ENCODE measurements at regions not wholly inside any gene's neighbourhood (a gene's known extent, or its start where the extent isn't known, plus 50 kb on each side); places are given as distances from the start of the nearest gene placed in this dataset.

DNA sequence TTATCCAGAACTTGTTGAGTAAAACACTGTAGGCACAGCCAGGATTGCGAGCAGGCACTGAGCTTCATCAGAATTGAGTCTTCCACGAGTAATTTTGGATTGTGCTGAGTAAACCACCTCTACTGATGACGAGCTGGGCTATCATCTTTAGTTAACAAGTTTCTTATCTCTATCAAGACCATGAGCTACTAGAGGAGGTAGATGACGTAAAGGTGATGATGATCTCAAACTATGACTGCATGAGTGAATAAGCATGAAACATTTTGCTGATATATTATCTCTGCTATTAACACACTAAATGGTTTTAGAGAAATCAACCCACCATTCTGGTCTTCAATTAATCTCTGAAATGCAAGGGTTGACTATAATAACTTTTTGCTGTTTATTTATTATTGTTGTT lies 506.0 kb downstream of the GBE1 start:
- ATAC-seq: no peak
- in situ Hi-C loops (cut with MboI): no loop called here
- Histone ChIP-seq H3K4me2 (ENCODE audit: insufficient read depth, low read length) (no peak overlapping the region), H3K9me1 (ENCODE audit: control insufficient read depth, insufficient read depth, low read length) (no peaks in the 10 kb centered on the region), H3K9ac (ENCODE audit: insufficient read depth in 1 of 2, low read depth in 2 of 2, low read length in 2 of 2) (no peak overlapping the region), H4K20me1 (replicated peaks; ENCODE audit: control insufficient read depth, insufficient read depth, low read length) (no peaks in the 10 kb centered on the region), H3K27me3 (ENCODE audit: control insufficient read depth in 2 of 2, insufficient read depth in 2 of 2, low read length in 2 of 2) (no peaks in the 10 kb centered on the region), H2AFZ (ENCODE audit: low read depth, low read length) (no peak overlapping the region), H3K27ac (ENCODE audit: extremely low read depth, low read depth, low read length) (no peak overlapping the region), H3K4me3 (no peak overlapping the region), H3K36me3 (ENCODE audit: control insufficient read depth, insufficient read depth, low read length) (no peaks in the 10 kb centered on the region), H3K79me2 (ENCODE audit: control insufficient read depth, insufficient read depth, low read length) (no peaks in the 10 kb centered on the region), H3K9me3 (replicated peaks; ENCODE audit: control insufficient read depth, insufficient read depth, low read depth, low read length) (no peaks in the 10 kb centered on the region), H3K4me1 (replicated peaks in 1 of 2; ENCODE audit: control insufficient read depth in 2 of 2, insufficient read depth in 2 of 2, low read length in 2 of 2) (no peaks in the 10 kb centered on the region)
- POLR2A ChIA-PET: no interaction called here
- intact Hi-C loops (cut with micrococcal nuclease): no loop called here
- BruUV-seq (replicated peaks): no TSS peak
- CTCF ChIA-PET (ENCODE audit: low intra/inter-chr PET ratio): no interaction called here
- TF ChIP-seq, protein P1, sequence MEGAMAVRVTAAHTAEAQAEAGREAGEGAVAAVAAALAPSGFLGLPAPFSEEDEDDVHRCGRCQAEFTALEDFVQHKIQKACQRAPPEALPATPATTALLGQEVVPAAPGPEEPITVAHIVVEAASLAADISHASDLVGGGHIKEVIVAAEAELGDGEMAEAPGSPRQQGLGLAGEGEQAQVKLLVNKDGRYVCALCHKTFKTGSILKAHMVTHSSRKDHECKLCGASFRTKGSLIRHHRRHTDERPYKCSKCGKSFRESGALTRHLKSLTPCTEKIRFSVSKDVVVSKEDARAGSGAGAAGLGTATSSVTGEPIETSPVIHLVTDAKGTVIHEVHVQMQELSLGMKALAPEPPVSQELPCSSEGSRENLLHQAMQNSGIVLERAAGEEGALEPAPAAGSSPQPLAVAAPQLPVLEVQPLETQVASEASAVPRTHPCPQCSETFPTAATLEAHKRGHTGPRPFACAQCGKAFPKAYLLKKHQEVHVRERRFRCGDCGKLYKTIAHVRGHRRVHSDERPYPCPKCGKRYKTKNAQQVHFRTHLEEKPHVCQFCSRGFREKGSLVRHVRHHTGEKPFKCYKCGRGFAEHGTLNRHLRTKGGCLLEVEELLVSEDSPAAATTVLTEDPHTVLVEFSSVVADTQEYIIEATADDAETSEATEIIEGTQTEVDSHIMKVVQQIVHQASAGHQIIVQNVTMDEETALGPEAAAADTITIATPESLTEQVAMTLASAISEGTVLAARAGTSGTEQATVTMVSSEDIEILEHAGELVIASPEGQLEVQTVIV (CRISPR knock-in tag; IDR thresholded peaks at IDR 0.05; ENCODE audit: borderline replicate concordance): no peak
- TF ChIP-seq, protein P2, sequence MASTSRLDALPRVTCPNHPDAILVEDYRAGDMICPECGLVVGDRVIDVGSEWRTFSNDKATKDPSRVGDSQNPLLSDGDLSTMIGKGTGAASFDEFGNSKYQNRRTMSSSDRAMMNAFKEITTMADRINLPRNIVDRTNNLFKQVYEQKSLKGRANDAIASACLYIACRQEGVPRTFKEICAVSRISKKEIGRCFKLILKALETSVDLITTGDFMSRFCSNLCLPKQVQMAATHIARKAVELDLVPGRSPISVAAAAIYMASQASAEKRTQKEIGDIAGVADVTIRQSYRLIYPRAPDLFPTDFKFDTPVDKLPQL (IDR thresholded peaks at IDR 0.05; ENCODE audit: extremely low read depth, insufficient read length): no peak
- TF ChIP-seq SIRT6 (IDR thresholded peaks at IDR 0.05; ENCODE audit: low read depth, low read length) (no peak), LEF1 (IDR thresholded peaks at IDR 0.05) (no peak), MECOM (CRISPR knock-in tag; IDR thresholded peaks at IDR 0.05) (no peak), IFI16 (CRISPR knock-in tag; IDR thresholded peaks at IDR 0.05) (no peak), ZNF12 (CRISPR knock-in tag; IDR thresholded peaks at IDR 0.05) (no peak), ZNF785 (CRISPR knock-in tag; IDR thresholded peaks at IDR 0.05) (no peak), RUNX1 (IDR thresholded peaks at IDR 0.05; ENCODE audit: low read depth) (no peak), HLTF (IDR thresholded peaks at IDR 0.05) (no peak), ZBTB7A (IDR thresholded peaks at IDR 0.05; ENCODE audit: borderline replicate concordance, control insufficient read depth, low read depth, low read length) (no peak)
- TF ChIP-seq, protein P3, sequence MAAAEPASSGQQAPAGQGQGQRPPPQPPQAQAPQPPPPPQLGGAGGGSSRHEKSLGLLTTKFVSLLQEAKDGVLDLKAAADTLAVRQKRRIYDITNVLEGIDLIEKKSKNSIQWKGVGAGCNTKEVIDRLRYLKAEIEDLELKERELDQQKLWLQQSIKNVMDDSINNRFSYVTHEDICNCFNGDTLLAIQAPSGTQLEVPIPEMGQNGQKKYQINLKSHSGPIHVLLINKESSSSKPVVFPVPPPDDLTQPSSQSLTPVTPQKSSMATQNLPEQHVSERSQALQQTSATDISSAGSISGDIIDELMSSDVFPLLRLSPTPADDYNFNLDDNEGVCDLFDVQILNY (CRISPR knock-in tag; IDR thresholded peaks at IDR 0.05): no peak
- TF ChIP-seq, protein P4, sequence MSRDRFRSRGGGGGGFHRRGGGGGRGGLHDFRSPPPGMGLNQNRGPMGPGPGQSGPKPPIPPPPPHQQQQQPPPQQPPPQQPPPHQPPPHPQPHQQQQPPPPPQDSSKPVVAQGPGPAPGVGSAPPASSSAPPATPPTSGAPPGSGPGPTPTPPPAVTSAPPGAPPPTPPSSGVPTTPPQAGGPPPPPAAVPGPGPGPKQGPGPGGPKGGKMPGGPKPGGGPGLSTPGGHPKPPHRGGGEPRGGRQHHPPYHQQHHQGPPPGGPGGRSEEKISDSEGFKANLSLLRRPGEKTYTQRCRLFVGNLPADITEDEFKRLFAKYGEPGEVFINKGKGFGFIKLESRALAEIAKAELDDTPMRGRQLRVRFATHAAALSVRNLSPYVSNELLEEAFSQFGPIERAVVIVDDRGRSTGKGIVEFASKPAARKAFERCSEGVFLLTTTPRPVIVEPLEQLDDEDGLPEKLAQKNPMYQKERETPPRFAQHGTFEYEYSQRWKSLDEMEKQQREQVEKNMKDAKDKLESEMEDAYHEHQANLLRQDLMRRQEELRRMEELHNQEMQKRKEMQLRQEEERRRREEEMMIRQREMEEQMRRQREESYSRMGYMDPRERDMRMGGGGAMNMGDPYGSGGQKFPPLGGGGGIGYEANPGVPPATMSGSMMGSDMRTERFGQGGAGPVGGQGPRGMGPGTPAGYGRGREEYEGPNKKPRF (IDR thresholded peaks at IDR 0.05; ENCODE audit: low read depth, low read length): no peak
- DNase-seq (ENCODE audit: extremely low read depth in 1 of 4, low spot score in 3 of 4): no peak
- 0% methylated on average over 3 of the region's 4 CpGs for WGBS (ENCODE audit: insufficient coverage, low coverage, missing lambda C conversion rate)
- no peak for FAIRE-seq

Data from K562 (cell line).